ENCODE measurements at regions not wholly inside any gene's neighbourhood (a gene's known extent, or its start where the extent isn't known, plus 50 kb on each side); places are given as distances from the start of the nearest gene placed in this dataset.

GRCh38 chr2:114123925-114124324 is 234.0 kb downstream of the ACTR3 start:
- TF ChIP-seq POLR2AphosphoS5 (IDR thresholded peaks at IDR 0.05; ENCODE audit: low read depth, low read length) = no peak
- TF ChIP-seq TAF1 (IDR thresholded peaks at IDR 0.05; ENCODE audit: low read depth, low read length) = no peak
- TF ChIP-seq POLR2A (IDR thresholded peaks at IDR 0.05; ENCODE audit: low read depth, low read length) = no peak
- TF ChIP-seq SPI1 (IDR thresholded peaks at IDR 0.05; ENCODE audit: low read depth, low read length) = no peak
- no peak for TF ChIP-seq PAX5 (IDR thresholded peaks at IDR 0.05; ENCODE audit: insufficient read depth, low read length, severe bottlenecking)
